Neural crest cell (in vitro differentiated cells): ENCODE measurements at regions not wholly inside any gene's neighbourhood (a gene's known extent, or its start where the extent isn't known, plus 50 kb on each side); places are given as distances from the start of the nearest gene placed in this dataset.

Experiments used
- DNase-seq: peaks from one replicate; pipeline ENCODE4 v3.0.0; 2021; ENCODE audit warnings: low read depth, mixed read lengths, low spot score
- H3K27ac Mint-ChIP-seq: one replicate; pipeline ENCODE4 v1.8.0; 2021; ENCODE audit warnings: mild to moderate bottlenecking, mixed read lengths; ENCODE audit not compliant: unreplicated experiment
- H3K27me3 Mint-ChIP-seq: 2 replicates; pipeline ENCODE4 v1.8.0; 2021; ENCODE audit warnings: low read depth, mild to moderate bottlenecking, mixed read lengths
- H3K36me3 Mint-ChIP-seq: 2 replicates; pipeline ENCODE4 v1.8.0; 2021; ENCODE audit warnings: low read depth, mild to moderate bottlenecking, mixed read lengths
- H3K4me1 Mint-ChIP-seq: 2 replicates; pipeline ENCODE4 v1.8.0; 2021; ENCODE audit warnings: mixed read lengths
- H3K4me3 Mint-ChIP-seq: one replicate; pipeline ENCODE4 v1.8.0; 2021; ENCODE audit warnings: mild to moderate bottlenecking, mixed read lengths
- H3K9me3 Mint-ChIP-seq: 2 replicates; pipeline ENCODE4 v1.8.0; 2021; ENCODE audit warnings: mixed read lengths
- TF ChIP-seq, protein P1 (sequence below): fragments of 200-600 bp; sonication (generic); conservative IDR thresholded peaks from 2 replicates; pipeline ENCODE4 v1.5.0; 2021; ENCODE audit warnings: antibody characterized with exemption, mild to moderate bottlenecking

DNA sequence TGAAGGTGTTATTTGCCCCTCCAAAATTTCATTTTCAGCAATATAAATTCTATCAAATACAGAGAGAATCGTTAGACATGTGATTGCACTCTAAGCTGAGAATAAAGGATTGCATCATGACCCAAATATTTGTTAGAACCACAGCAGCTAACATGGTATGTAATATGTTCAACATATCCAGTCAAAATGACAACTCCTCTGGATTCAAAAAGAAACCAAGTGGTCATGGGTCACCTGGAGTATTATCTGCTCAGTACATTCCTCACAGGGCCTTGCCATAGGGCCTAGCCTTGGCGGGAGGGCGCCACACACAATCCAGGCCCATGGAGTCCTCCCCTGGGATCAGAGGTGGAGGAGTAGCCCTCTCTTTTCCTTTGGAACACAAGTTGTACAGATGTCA, 179.2 kb downstream of the HSD17B3 start:
- H3K36me3 Mint-ChIP-seq, result peaks cover 13% of the 10 kb centered on the region
- H3K27me3 Mint-ChIP-seq, result peaks cover 13% of the 10 kb centered on the region
- H3K4me3 Mint-ChIP-seq, result no peak overlapping the region
- peaks cover 20% of the 10 kb centered on the region for H3K9me3 Mint-ChIP-seq
- TF ChIP-seq, protein P1, sequence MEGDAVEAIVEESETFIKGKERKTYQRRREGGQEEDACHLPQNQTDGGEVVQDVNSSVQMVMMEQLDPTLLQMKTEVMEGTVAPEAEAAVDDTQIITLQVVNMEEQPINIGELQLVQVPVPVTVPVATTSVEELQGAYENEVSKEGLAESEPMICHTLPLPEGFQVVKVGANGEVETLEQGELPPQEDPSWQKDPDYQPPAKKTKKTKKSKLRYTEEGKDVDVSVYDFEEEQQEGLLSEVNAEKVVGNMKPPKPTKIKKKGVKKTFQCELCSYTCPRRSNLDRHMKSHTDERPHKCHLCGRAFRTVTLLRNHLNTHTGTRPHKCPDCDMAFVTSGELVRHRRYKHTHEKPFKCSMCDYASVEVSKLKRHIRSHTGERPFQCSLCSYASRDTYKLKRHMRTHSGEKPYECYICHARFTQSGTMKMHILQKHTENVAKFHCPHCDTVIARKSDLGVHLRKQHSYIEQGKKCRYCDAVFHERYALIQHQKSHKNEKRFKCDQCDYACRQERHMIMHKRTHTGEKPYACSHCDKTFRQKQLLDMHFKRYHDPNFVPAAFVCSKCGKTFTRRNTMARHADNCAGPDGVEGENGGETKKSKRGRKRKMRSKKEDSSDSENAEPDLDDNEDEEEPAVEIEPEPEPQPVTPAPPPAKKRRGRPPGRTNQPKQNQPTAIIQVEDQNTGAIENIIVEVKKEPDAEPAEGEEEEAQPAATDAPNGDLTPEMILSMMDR, result no peak
- no peak for DNase-seq
- H3K27ac Mint-ChIP-seq, result no peak overlapping the region
- peaks cover 19% of the 10 kb centered on the region for H3K4me1 Mint-ChIP-seq

DNA sequence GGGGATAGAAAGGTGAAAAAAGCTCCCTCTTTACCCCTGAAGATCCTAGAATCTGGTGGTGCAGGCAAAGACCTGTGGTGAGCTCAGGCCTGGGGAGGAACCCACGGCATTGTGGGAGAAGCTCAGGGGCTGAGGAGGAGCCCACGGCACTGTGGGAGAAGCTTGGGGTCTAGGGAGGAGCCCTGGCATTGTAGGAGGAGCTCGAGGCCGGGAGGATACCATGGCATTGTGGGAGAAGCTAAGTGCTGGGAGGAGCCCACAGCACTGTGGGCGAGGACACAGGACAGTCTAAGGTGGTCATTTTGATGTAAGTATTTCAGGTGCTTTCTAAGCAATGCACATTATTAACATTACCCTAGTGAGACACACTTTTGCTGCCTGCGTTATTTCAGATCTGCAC, 179.7 kb downstream of the HSD17B3 start:
- Mint-ChIP-seq H3K36me3 (peaks cover 18% of the 10 kb centered on the region), H3K27ac (peak overlapping the region; percentile 73), H3K9me3 (peaks cover 23% of the 10 kb centered on the region), H3K4me1 (peaks cover 23% of the 10 kb centered on the region), H3K27me3 (peaks cover 13% of the 10 kb centered on the region), H3K4me3 (no peak overlapping the region)
- TF ChIP-seq, protein P1, result no peak
- DNase-seq, result no peak

DNA sequence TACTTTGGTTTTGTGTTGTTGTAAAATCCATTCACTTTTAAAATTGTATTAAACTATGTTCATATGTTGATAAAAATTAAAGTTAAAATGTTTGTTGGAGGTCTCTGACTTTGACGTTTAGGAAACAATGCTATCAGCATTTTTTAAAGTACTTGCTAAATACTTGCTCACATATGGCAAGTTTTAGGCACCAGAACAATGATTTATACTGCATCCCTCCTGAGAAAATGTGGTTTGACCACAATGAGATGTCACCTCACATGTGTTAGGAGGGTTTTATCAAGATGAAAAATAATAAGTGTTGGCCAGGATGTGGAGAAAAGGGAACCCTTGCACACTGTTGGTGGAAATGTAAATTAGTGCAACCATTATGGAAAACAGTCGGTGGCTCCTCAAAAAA, 180.8 kb downstream of the HSD17B3 start:
- Mint-ChIP-seq H3K9me3 (peaks cover 20% of the 10 kb centered on the region), H3K36me3 (peaks cover 18% of the 10 kb centered on the region), H3K27ac (no peak overlapping the region), H3K4me1 (peaks cover 22% of the 10 kb centered on the region), H3K4me3 (no peak overlapping the region), H3K27me3 (peaks cover 7% of the 10 kb centered on the region)
- TF ChIP-seq, protein P1, result no peak
- no peak for DNase-seq

DNA sequence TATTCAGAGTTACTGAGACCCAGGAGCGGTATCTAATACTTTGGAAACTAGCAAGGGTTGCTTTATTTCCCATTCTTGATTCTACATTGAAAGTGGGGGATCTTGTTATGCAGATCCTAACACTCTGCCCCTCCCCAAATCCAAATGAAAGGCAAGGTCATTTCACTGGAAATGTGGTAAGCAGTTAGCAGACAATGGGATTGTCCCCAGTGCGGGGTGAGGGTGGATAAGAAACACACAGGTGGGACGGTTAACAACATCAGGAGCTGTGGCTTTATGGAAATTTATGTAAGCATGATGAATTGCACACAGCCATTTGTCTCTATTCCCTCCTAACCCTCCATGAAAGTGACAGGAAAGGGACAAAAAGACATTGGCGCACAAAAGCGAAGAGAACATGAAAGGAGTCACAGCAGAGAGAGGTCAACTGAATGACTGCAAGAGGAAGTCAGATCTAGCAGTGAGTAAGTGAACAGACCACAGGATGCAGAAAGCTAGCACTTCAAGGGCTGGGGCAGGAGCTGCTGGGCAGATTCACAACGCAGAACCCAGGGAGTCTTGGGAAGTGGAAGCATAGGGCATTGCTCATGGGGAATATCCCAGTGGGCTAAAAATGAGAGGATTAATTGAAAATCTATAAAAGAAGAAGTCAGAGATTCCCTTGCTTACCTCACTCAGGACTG, 184.4 kb downstream of the HSD17B3 start:
- no peaks in the 10 kb centered on the region for H3K27me3 Mint-ChIP-seq
- peak overlapping the region; percentile 20 for H3K4me3 Mint-ChIP-seq
- peak overlapping the region; percentile 89 for H3K27ac Mint-ChIP-seq
- H3K4me1 Mint-ChIP-seq, result peaks cover 23% of the 10 kb centered on the region
- TF ChIP-seq, protein P1, result no peak
- H3K36me3 Mint-ChIP-seq, result peaks cover 18% of the 10 kb centered on the region
- no peak for DNase-seq
- H3K9me3 Mint-ChIP-seq, result peaks cover 20% of the 10 kb centered on the region

DNA sequence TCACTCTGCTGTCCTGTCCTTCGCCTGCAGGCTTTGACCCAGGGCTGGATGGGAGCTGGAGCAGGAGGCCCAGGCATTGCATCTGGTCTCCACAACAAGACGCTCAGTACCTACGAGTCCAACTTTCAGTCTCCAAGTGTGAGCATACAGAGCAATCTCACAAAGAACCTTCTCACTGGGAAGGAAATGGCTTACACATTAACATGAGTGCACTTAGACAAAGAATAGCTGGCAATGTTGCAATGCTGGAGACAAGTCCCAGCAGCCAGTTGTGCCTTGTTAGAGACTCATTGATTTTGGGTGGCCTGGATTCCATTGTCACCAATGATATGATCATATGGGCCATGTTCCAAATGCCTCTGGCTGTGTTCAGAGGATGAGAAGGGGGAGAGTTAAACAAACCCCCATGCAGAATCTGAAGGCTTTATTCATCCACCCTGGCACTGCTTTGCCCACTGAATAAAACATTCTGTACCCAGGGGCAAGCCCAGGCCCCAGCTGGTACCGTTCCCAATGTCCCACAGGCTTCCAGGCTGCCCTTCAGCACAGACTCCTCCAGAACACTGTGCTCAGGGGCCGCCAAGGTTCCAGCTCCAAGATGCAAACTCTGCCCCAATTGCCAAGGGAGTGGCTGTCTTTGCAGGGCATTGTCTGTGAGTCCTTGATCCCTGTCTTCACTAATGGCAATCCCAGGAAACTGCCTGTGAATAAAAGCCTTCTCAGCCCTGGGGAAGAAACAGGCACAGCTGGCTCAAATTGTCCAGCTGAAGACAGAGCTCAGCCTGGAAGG, 185.5 kb downstream of the HSD17B3 start:
- Mint-ChIP-seq H3K9me3 (peaks cover 20% of the 10 kb centered on the region), H3K36me3 (peaks cover 18% of the 10 kb centered on the region), H3K27me3 (no peaks in the 10 kb centered on the region), H3K4me1 (peaks cover 23% of the 10 kb centered on the region), H3K4me3 (peak overlapping the region; percentile 20), H3K27ac (peak overlapping the region; percentile 89)
- no peak for DNase-seq
- TF ChIP-seq, protein P1, result no peak
